Keratinocyte (primary cell): ENCODE measurements at regions not wholly inside any gene's neighbourhood (a gene's known extent, or its start where the extent isn't known, plus 50 kb on each side); places are given as distances from the start of the nearest gene placed in this dataset.

Source experiments
- CTCF ChIP-seq, 3 experiments: IDR thresholded peaks in 1 of 3; conservative IDR thresholded peaks in 1 of 3; optimal IDR thresholded peaks in 1 of 3; 2 replicates in 2 of 3; 3 replicates in 1 of 3; pipeline versions ENCODE3 to v1.5.1; 2011; ENCODE audit warnings: low read length in 3 of 3, mild to moderate bottlenecking in 3 of 3, moderate library complexity in 2 of 3, control low read depth in 1 of 3, inconsistent platforms in 1 of 3; ENCODE audit not compliant: insufficient read depth in 2 of 3; ENCODE audit errors: extremely low read depth in 1 of 3
- EZH2 ChIP-seq: IDR thresholded peaks from one replicate; pipeline ENCODE4 v1.6.1; 2012; ENCODE audit warnings: inconsistent platforms, mild to moderate bottlenecking, low read length, moderate library complexity

DNA sequence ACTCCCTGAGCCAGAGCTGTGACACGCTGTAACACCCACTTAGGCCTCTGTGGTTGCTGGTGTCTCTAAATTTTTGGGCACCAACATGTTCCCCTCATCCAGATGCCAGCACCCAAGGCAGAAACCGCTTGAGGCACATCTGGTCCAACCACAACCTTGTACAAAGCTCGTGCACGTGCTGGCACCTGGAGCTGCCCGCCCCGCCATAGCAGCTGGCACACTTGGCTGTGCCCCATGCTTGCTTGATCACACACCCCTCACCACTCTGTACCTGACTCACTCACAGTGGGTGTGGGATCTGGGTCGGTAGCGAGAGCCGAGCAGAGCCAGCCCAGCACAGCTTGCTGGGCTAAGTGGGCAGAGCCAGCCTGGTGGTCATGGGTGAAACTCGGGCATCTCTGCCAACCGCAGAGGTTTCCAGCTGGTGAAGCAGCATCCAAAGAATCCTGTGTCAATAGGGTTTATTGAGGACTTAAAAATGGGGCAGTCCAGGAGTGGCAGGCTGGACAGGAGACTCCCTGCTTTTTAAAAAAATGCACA lies 1210.4 kb downstream of the TYW1 start:
- TF ChIP-seq CTCF (optimal IDR thresholded peaks at IDR 0.05 in 1 of 3, IDR thresholded peaks at IDR 0.05 in 1 of 3, conservative IDR thresholded peaks at IDR 0.05 in 1 of 3; ENCODE audit: extremely low read depth in 1 of 3, insufficient read depth in 2 of 3, low read length in 3 of 3), result no peak
- TF ChIP-seq EZH2, result no peak
